OCI-LY1 (cell line): ENCODE measurements at regions not wholly inside any gene's neighbourhood (a gene's known extent, or its start where the extent isn't known, plus 50 kb on each side); places are given as distances from the start of the nearest gene placed in this dataset.

ENCODE experiments used
- CTCF ChIP-seq: fragments of 200-600 bp; sonication (generic), shearing (Covaris generic); IDR thresholded peaks from 2 replicates; pipeline ENCODE4 v1.5.1; 2017; ENCODE audit warnings: mild to moderate bottlenecking, antibody characterized with exemption, low read length, moderate library complexity, mixed read lengths
- EZH2 ChIP-seq: fragments of 200-600 bp; sonication (generic), shearing (Covaris generic); IDR thresholded peaks from 2 replicates; pipeline ENCODE4 v1.8.0; 2017; ENCODE audit warnings: borderline replicate concordance, mixed run types, mild to moderate bottlenecking, antibody characterized with exemption, low read length, moderate library complexity, mixed read lengths

GRCh38 chr2:181189951-181190350 is 209.5 kb downstream of the UBE2E3 start:
- TF ChIP-seq CTCF (no peak), EZH2 (no peak)
